ENCODE measurements at regions not wholly inside any gene's neighbourhood (a gene's known extent, or its start where the extent isn't known, plus 50 kb on each side); places are given as distances from the start of the nearest gene placed in this dataset.

- Mint-ChIP-seq H3K4me3 (no peak overlapping the region), H3K36me3 (no peaks in the 10 kb centered on the region), H3K9me3 (peaks cover 0 to 4% (median under 1%) of the 10 kb centered on the region in 5 donors), H3K27me3 (peaks cover 9 to 48% of the 10 kb centered on the region in 2 donors), H3K27ac (no peak overlapping the region), H3K4me1 (no peaks in the 10 kb centered on the region)
- no peak overlapping the region for H3K4me3 ChIP-seq (ENCODE audit: low read length)
- DNase-seq: no peak
- no peaks in the 10 kb centered on the region for H3K36me3 ChIP-seq (ENCODE audit: insufficient read depth, low read length)
- no peaks in the 10 kb centered on the region for H3K27me3 ChIP-seq (ENCODE audit: insufficient read depth, low read length, poor library complexity, severe bottlenecking)
- no peak overlapping the region for H3K27ac ChIP-seq (ENCODE audit: low read depth, low read length)
- H3K4me1 ChIP-seq (ENCODE audit: insufficient read depth, low read length): no peaks in the 10 kb centered on the region
- ChIA-PET POLR2A (no interaction called here), CTCF (no interaction called here)
- no peaks in the 10 kb centered on the region for H3K9me3 ChIP-seq (ENCODE audit: low read length)
Observed at GRCh38 chr15:79659691-79660090, 227.6 kb downstream of the MINAR1 start.

GRCh38 chr15:79661411-79661810 lies 229.3 kb downstream of the MINAR1 start:
- CTCF ChIA-PET: no interaction called here
- H3K4me1 Mint-ChIP-seq: no peaks in the 10 kb centered on the region
- H3K27me3 Mint-ChIP-seq: peaks cover 8 to 32% of the 10 kb centered on the region in 2 donors
- no peak overlapping the region for H3K27ac Mint-ChIP-seq
- no peaks in the 10 kb centered on the region for H3K9me3 ChIP-seq (ENCODE audit: low read length)
- no peaks in the 10 kb centered on the region for H3K36me3 ChIP-seq (ENCODE audit: insufficient read depth, low read length)
- H3K36me3 Mint-ChIP-seq: no peaks in the 10 kb centered on the region
- H3K27ac ChIP-seq (ENCODE audit: low read depth, low read length): no peak overlapping the region
- POLR2A ChIA-PET: no interaction called here
- no peak for DNase-seq
- no peak overlapping the region for H3K4me3 Mint-ChIP-seq
- no peaks in the 10 kb centered on the region for H3K4me1 ChIP-seq (ENCODE audit: insufficient read depth, low read length)
- H3K4me3 ChIP-seq (ENCODE audit: low read length): no peak overlapping the region
- peaks cover 0 to 3% (median 0%) of the 10 kb centered on the region in 5 donors for H3K9me3 Mint-ChIP-seq
- no peaks in the 10 kb centered on the region for H3K27me3 ChIP-seq (ENCODE audit: insufficient read depth, low read length, poor library complexity, severe bottlenecking)

- no peaks in the 10 kb centered on the region for H3K4me1 ChIP-seq (ENCODE audit: insufficient read depth, low read length)
- H3K27ac Mint-ChIP-seq: no peak overlapping the region
- no peak overlapping the region for H3K4me3 Mint-ChIP-seq
- H3K27me3 Mint-ChIP-seq: peaks cover 11 to 44% of the 10 kb centered on the region in 2 donors
- no peaks in the 10 kb centered on the region for H3K4me1 Mint-ChIP-seq
- no peak overlapping the region for H3K27ac ChIP-seq (ENCODE audit: low read depth, low read length)
- DNase-seq: no peak
- ChIA-PET CTCF (no interaction called here), POLR2A (no interaction called here)
- H3K36me3 ChIP-seq (ENCODE audit: insufficient read depth, low read length): no peaks in the 10 kb centered on the region
- H3K27me3 ChIP-seq (ENCODE audit: insufficient read depth, low read length, poor library complexity, severe bottlenecking): no peaks in the 10 kb centered on the region
- no peaks in the 10 kb centered on the region for H3K36me3 Mint-ChIP-seq
- peaks cover 0 to 2% (median 0%) of the 10 kb centered on the region in 5 donors for H3K9me3 Mint-ChIP-seq
- no peaks in the 10 kb centered on the region for H3K9me3 ChIP-seq (ENCODE audit: low read length)
- no peak overlapping the region for H3K4me3 ChIP-seq (ENCODE audit: low read length)
Observed at GRCh38 chr15:79673416-79674123, 223.2 kb downstream of the MTHFS start.

- Histone ChIP-seq H3K27ac (ENCODE audit: low read depth, low read length) (no peak overlapping the region), H3K9me3 (ENCODE audit: low read length) (no peaks in the 10 kb centered on the region)
- POLR2A ChIA-PET: no interaction called here
Observed at GRCh38 chr15:79674124-79674465, 222.7 kb downstream of the MTHFS start.

GRCh38 chr15:79675982-79676381 lies 220.8 kb downstream of the MTHFS start:
- Histone ChIP-seq H3K27me3 (ENCODE audit: insufficient read depth, low read length, poor library complexity, severe bottlenecking) (no peaks in the 10 kb centered on the region), H3K4me1 (ENCODE audit: insufficient read depth, low read length) (no peaks in the 10 kb centered on the region), H3K36me3 (ENCODE audit: insufficient read depth, low read length) (no peaks in the 10 kb centered on the region), H3K9me3 (ENCODE audit: low read length) (no peaks in the 10 kb centered on the region), H3K27ac (ENCODE audit: low read depth, low read length) (no peak overlapping the region), H3K4me3 (ENCODE audit: low read length) (no peak overlapping the region)
- peaks cover 16 to 36% of the 10 kb centered on the region in 2 donors for H3K27me3 Mint-ChIP-seq
- CTCF ChIA-PET: no interaction called here
- H3K36me3 Mint-ChIP-seq: no peaks in the 10 kb centered on the region
- no peak overlapping the region for H3K27ac Mint-ChIP-seq
- DNase-seq: no peak
- peaks cover 0 to under 1% (median 0%) of the 10 kb centered on the region in 5 donors for H3K9me3 Mint-ChIP-seq
- POLR2A ChIA-PET: no interaction called here
- no peak overlapping the region for H3K4me3 Mint-ChIP-seq
- no peaks in the 10 kb centered on the region for H3K4me1 Mint-ChIP-seq

More at GRCh38 chr15:79674124-79674465, 222.7 kb downstream of the MTHFS start:
- CTCF ChIA-PET: no interaction called here
- Mint-ChIP-seq H3K27ac (no peak overlapping the region), H3K9me3 (peaks cover 0 to 2% (median 0%) of the 10 kb centered on the region in 5 donors), H3K4me3 (no peak overlapping the region), H3K36me3 (no peaks in the 10 kb centered on the region), H3K4me1 (no peaks in the 10 kb centered on the region), H3K27me3 (peaks cover 12 to 44% of the 10 kb centered on the region in 2 donors)
- Histone ChIP-seq H3K4me3 (ENCODE audit: low read length) (no peak overlapping the region), H3K27me3 (ENCODE audit: insufficient read depth, low read length, poor library complexity, severe bottlenecking) (no peaks in the 10 kb centered on the region), H3K4me1 (ENCODE audit: insufficient read depth, low read length) (no peaks in the 10 kb centered on the region), H3K36me3 (ENCODE audit: insufficient read depth, low read length) (no peaks in the 10 kb centered on the region)
- DNase-seq: no peak

GRCh38 chr15:79676621-79677020 lies 220.2 kb downstream of the MTHFS start:
- Histone ChIP-seq H3K9me3 (ENCODE audit: low read length) (no peaks in the 10 kb centered on the region), H3K4me1 (ENCODE audit: insufficient read depth, low read length) (no peaks in the 10 kb centered on the region), H3K27me3 (ENCODE audit: insufficient read depth, low read length, poor library complexity, severe bottlenecking) (no peaks in the 10 kb centered on the region), H3K27ac (ENCODE audit: low read depth, low read length) (no peak overlapping the region), H3K4me3 (ENCODE audit: low read length) (no peak overlapping the region), H3K36me3 (ENCODE audit: insufficient read depth, low read length) (no peaks in the 10 kb centered on the region)
- H3K4me3 Mint-ChIP-seq: no peak overlapping the region
- no peaks in the 10 kb centered on the region for H3K9me3 Mint-ChIP-seq
- H3K27me3 Mint-ChIP-seq: peaks cover 16 to 36% of the 10 kb centered on the region in 2 donors
- CTCF ChIA-PET: no interaction called here
- no peaks in the 10 kb centered on the region for H3K36me3 Mint-ChIP-seq
- no peak for DNase-seq
- H3K27ac Mint-ChIP-seq: no peak overlapping the region
- POLR2A ChIA-PET: no interaction called here
- H3K4me1 Mint-ChIP-seq: no peaks in the 10 kb centered on the region

- POLR2A ChIA-PET: no interaction called here
- Histone ChIP-seq H3K4me1 (ENCODE audit: insufficient read depth, low read length) (no peaks in the 10 kb centered on the region), H3K9me3 (ENCODE audit: low read length) (no peaks in the 10 kb centered on the region), H3K27ac (ENCODE audit: low read depth, low read length) (no peak overlapping the region), H3K27me3 (ENCODE audit: insufficient read depth, low read length, poor library complexity, severe bottlenecking) (no peaks in the 10 kb centered on the region), H3K36me3 (ENCODE audit: insufficient read depth, low read length) (no peaks in the 10 kb centered on the region), H3K4me3 (ENCODE audit: low read length) (no peak overlapping the region)
- no peaks in the 10 kb centered on the region for H3K4me1 Mint-ChIP-seq
- H3K9me3 Mint-ChIP-seq: no peaks in the 10 kb centered on the region
- peaks cover 16 to 42% of the 10 kb centered on the region in 2 donors for H3K27me3 Mint-ChIP-seq
- H3K27ac Mint-ChIP-seq: no peak overlapping the region
- CTCF ChIA-PET: no interaction called here
- no peak overlapping the region for H3K4me3 Mint-ChIP-seq
- no peaks in the 10 kb centered on the region for H3K36me3 Mint-ChIP-seq
- no peak for DNase-seq
Observed at GRCh38 chr15:79677241-79677640, 219.6 kb downstream of the MTHFS start.

GRCh38 chr15:79678032-79678701 lies 218.6 kb downstream of the MTHFS start:
- Mint-ChIP-seq H3K36me3 (no peaks in the 10 kb centered on the region), H3K4me3 (no peak overlapping the region), H3K4me1 (no peaks in the 10 kb centered on the region), H3K27me3 (peaks cover 20 to 48% of the 10 kb centered on the region in 2 donors), H3K9me3 (no peaks in the 10 kb centered on the region), H3K27ac (no peak overlapping the region)
- H3K9me3 ChIP-seq (ENCODE audit: low read length): no peaks in the 10 kb centered on the region
- CTCF ChIA-PET: no interaction called here
- no peak for DNase-seq
- POLR2A ChIA-PET: no interaction called here
- H3K4me3 ChIP-seq (ENCODE audit: low read length): no peak overlapping the region
- H3K4me1 ChIP-seq (ENCODE audit: insufficient read depth, low read length): no peaks in the 10 kb centered on the region
- no peaks in the 10 kb centered on the region for H3K27me3 ChIP-seq (ENCODE audit: insufficient read depth, low read length, poor library complexity, severe bottlenecking)
- no peak overlapping the region for H3K27ac ChIP-seq (ENCODE audit: low read depth, low read length)
- no peaks in the 10 kb centered on the region for H3K36me3 ChIP-seq (ENCODE audit: insufficient read depth, low read length)

All from CD8-positive, alpha-beta memory T cell (primary cell).